ENCODE measurements at regions not wholly inside any gene's neighbourhood (a gene's known extent, or its start where the extent isn't known, plus 50 kb on each side); places are given as distances from the start of the nearest gene placed in this dataset.

- Histone ChIP-seq H3K27ac (ENCODE audit: low read length) (peak overlapping the region; percentile 97), H3K79me2 (ENCODE audit: low read length) (no peaks in the 10 kb centered on the region), H3K27me3 (ENCODE audit: low read length) (no peaks in the 10 kb centered on the region), H3K36me3 (ENCODE audit: insufficient read depth, low read length) (no peaks in the 10 kb centered on the region), H2AFZ (ENCODE audit: low read length) (peak overlapping the region; percentile 16; the same call in 1 of the 2 replicates), H3K4me2 (ENCODE audit: low read depth, low read length, poor library complexity, severe bottlenecking) (peak overlapping the region; percentile 85), H3K4me3 (ENCODE audit: low read length) (peak overlapping the region; percentile 46), H3K9me2 (replicated peaks; ENCODE audit: insufficient read depth, low read length) (no peaks in the 10 kb centered on the region), H3K4me1 (ENCODE audit: low read length) (peaks cover 73% of the 10 kb centered on the region), H4K20me1 (ENCODE audit: insufficient read depth, low read depth, low read length) (no peaks in the 10 kb centered on the region), H3K9me3 (ENCODE audit: low read length) (no peaks in the 10 kb centered on the region), H3K9ac (ENCODE audit: low read length) (peak overlapping the region; percentile 68)
- DNase-seq: peak; percentile 58
These were observed 238.5 kb downstream of the TTLL7 start for GRCh38 chr1:83760226-83761021.

DNA sequence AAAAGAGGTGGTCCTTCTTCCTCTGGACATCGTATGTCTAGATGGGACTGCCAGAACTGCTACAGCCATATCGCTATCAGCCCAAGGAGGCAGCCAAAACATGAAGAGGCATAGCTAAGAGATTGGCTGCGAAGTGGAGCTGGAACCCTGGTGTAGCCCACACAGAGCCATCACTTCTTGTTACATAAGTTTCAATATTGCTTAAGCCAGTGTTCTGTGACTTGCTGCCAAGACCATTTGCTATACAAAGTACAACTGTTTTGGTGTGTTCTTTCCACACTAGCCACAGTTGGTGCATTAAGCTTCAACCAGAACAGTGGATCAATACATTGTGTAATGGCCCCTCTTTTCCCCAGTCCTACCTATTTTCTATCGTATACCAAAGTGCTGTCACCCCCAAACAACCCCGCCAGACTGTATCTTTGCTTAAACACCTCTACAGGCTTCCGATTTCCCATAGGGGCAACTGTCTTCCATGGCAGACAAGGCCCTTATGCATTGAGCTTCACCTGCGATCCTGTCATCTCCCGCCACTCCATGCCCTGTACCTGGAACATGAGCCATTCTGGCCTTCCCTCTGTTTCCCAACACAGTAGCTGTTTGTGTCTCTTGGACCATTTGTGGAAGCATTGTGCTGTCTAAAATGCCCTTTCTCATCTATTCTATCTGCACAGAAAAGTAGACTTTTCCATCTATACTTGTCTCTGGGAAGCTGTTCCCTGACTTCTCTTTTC is 241.8 kb downstream of the TTLL7 start:
- H3K9me3 ChIP-seq (ENCODE audit: low read length): no peaks in the 10 kb centered on the region
- DNase-seq: no peak
- no peak overlapping the region for H3K4me3 ChIP-seq (ENCODE audit: low read length)
- no peak overlapping the region for H3K27ac ChIP-seq (ENCODE audit: low read length)
- no peak overlapping the region for H3K9ac ChIP-seq (ENCODE audit: low read length)
- no peak overlapping the region for H3K4me2 ChIP-seq (ENCODE audit: low read depth, low read length, poor library complexity, severe bottlenecking)
- no peaks in the 10 kb centered on the region for H3K79me2 ChIP-seq (ENCODE audit: low read length)
- no peaks in the 10 kb centered on the region for H3K27me3 ChIP-seq (ENCODE audit: low read length)
- H4K20me1 ChIP-seq (ENCODE audit: insufficient read depth, low read depth, low read length): no peaks in the 10 kb centered on the region
- no peaks in the 10 kb centered on the region for H3K36me3 ChIP-seq (ENCODE audit: insufficient read depth, low read length)
- H2AFZ ChIP-seq (ENCODE audit: low read length): no peak overlapping the region
- H3K4me1 ChIP-seq (ENCODE audit: low read length): peaks cover 45% of the 10 kb centered on the region
- H3K9me2 ChIP-seq (replicated peaks; ENCODE audit: insufficient read depth, low read length): no peaks in the 10 kb centered on the region

DNA sequence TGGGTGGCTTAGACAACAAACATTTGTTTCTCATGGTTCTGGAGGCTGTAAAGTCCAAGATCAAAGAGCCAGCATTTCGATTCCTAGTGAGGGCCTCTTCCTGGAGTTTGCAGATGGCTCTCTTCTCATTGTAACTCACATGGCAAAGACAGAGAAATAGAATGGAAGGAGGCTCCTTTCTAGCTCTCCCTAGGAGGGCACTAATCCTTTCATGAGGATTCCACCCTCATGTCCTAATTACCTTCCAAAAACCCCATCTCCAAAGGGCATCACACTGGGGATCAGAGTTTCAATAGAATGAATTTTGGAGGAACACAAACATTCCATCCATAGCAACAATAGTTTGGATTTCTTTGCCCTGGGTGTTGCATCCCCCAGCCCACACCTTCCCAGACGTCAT is 247.3 kb downstream of the TTLL7 start:
- H3K4me2 ChIP-seq (ENCODE audit: low read depth, low read length, poor library complexity, severe bottlenecking): no peak overlapping the region
- H3K27ac ChIP-seq (ENCODE audit: low read length): no peak overlapping the region
- no peaks in the 10 kb centered on the region for H3K9me3 ChIP-seq (ENCODE audit: low read length)
- no peaks in the 10 kb centered on the region for H3K27me3 ChIP-seq (ENCODE audit: low read length)
- H3K4me3 ChIP-seq (ENCODE audit: low read length): no peak overlapping the region
- no peaks in the 10 kb centered on the region for H3K36me3 ChIP-seq (ENCODE audit: insufficient read depth, low read length)
- no peaks in the 10 kb centered on the region for H3K9me2 ChIP-seq (replicated peaks; ENCODE audit: insufficient read depth, low read length)
- H3K9ac ChIP-seq (ENCODE audit: low read length): no peak overlapping the region
- 0 out of 2 replicates have a peak overlapping the region, but pooled peaks have one; percentile 23 for H2AFZ ChIP-seq (ENCODE audit: low read length)
- no peak for DNase-seq
- no peaks in the 10 kb centered on the region for H4K20me1 ChIP-seq (ENCODE audit: insufficient read depth, low read depth, low read length)
- peaks cover 26% of the 10 kb centered on the region for H3K4me1 ChIP-seq (ENCODE audit: low read length)
- H3K79me2 ChIP-seq (ENCODE audit: low read length): no peaks in the 10 kb centered on the region

DNA sequence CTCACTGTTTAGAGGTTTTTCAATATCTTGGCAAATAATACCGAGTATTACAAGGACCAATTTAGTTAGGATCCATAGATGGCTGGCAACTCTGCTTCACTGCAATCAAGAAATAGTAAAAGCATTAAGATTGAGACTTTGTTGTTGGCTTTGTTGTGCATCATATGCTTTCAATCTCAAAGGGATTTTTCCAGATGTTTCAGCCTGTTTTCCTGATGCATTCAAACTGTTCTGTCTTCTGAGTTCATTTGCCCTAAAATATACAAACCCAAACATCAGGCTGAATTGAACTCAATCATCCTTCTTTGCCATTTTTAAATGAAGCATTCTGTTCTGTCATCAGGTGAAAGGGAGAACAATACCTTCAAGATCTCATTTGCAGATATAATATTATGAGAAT is 248.7 kb downstream of the TTLL7 start:
- H3K9me2 ChIP-seq (replicated peaks; ENCODE audit: insufficient read depth, low read length): no peaks in the 10 kb centered on the region
- H3K4me2 ChIP-seq (ENCODE audit: low read depth, low read length, poor library complexity, severe bottlenecking): no peak overlapping the region
- H3K9me3 ChIP-seq (ENCODE audit: low read length): no peaks in the 10 kb centered on the region
- H3K4me1 ChIP-seq (ENCODE audit: low read length): peaks cover 34% of the 10 kb centered on the region
- H2AFZ ChIP-seq (ENCODE audit: low read length): no peak overlapping the region
- H3K27me3 ChIP-seq (ENCODE audit: low read length): no peaks in the 10 kb centered on the region
- H4K20me1 ChIP-seq (ENCODE audit: insufficient read depth, low read depth, low read length): no peaks in the 10 kb centered on the region
- no peaks in the 10 kb centered on the region for H3K79me2 ChIP-seq (ENCODE audit: low read length)
- no peak overlapping the region for H3K4me3 ChIP-seq (ENCODE audit: low read length)
- no peak overlapping the region for H3K27ac ChIP-seq (ENCODE audit: low read length)
- H3K9ac ChIP-seq (ENCODE audit: low read length): no peak overlapping the region
- H3K36me3 ChIP-seq (ENCODE audit: insufficient read depth, low read length): no peaks in the 10 kb centered on the region
- no peak for DNase-seq

DNA sequence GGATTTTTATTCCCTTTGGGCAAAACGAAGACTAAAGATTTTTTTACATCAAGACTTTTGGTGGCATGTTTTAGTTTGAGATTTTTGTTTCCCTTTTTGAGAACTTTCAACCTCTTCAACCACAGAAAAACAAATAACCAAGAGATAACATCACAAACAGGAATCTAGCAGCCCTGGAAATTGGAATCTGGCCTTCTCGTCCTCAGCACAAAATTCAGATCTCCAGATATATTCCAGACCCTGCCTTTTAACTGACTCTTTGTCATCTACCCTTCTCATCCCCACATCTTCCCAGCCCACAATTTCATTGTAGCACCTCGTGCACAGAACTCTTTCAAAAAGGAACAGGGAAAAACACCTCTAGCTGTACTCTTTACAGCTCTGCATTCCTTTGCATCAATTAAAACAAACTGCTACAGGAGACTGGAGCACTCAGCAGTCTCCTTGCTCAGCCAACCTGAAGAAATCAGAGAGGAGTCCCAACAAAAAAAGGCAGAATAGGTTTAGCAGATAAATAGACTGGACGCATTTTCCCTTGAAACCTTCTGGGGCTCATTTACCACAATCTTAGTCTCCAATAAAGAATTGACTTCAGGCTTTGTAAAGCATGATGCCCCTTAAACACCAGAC is 251.0 kb downstream of the TTLL7 start:
- Histone ChIP-seq H3K4me3 (ENCODE audit: low read length) (no peak overlapping the region), H2AFZ (ENCODE audit: low read length) (0 out of 2 replicates have a peak overlapping the region, but pooled peaks have one; percentile 39), H3K9me2 (replicated peaks; ENCODE audit: insufficient read depth, low read length) (no peaks in the 10 kb centered on the region), H3K9me3 (ENCODE audit: low read length) (no peaks in the 10 kb centered on the region), H3K27ac (ENCODE audit: low read length) (no peak overlapping the region), H3K36me3 (ENCODE audit: insufficient read depth, low read length) (no peaks in the 10 kb centered on the region), H3K27me3 (ENCODE audit: low read length) (no peaks in the 10 kb centered on the region), H3K9ac (ENCODE audit: low read length) (no peak overlapping the region), H3K4me2 (ENCODE audit: low read depth, low read length, poor library complexity, severe bottlenecking) (no peak overlapping the region), H4K20me1 (ENCODE audit: insufficient read depth, low read depth, low read length) (no peaks in the 10 kb centered on the region), H3K79me2 (ENCODE audit: low read length) (no peaks in the 10 kb centered on the region), H3K4me1 (ENCODE audit: low read length) (peaks cover 53% of the 10 kb centered on the region)
- DNase-seq: no peak

- Histone ChIP-seq H2AFZ (ENCODE audit: low read length) (peak overlapping the region; percentile 13), H3K9me3 (ENCODE audit: low read length) (no peaks in the 10 kb centered on the region), H3K9ac (ENCODE audit: low read length) (peak overlapping the region; percentile 32; the same call in 1 of the 2 replicates), H3K4me1 (ENCODE audit: low read length) (peaks cover 68% of the 10 kb centered on the region), H3K27ac (ENCODE audit: low read length) (peak overlapping the region; percentile 84), H3K79me2 (ENCODE audit: low read length) (no peaks in the 10 kb centered on the region), H3K9me2 (replicated peaks; ENCODE audit: insufficient read depth, low read length) (no peaks in the 10 kb centered on the region), H3K4me3 (ENCODE audit: low read length) (peak overlapping the region; percentile 34; the same call in 1 of the 2 replicates), H3K36me3 (ENCODE audit: insufficient read depth, low read length) (no peaks in the 10 kb centered on the region), H4K20me1 (ENCODE audit: insufficient read depth, low read depth, low read length) (no peaks in the 10 kb centered on the region), H3K27me3 (ENCODE audit: low read length) (no peaks in the 10 kb centered on the region), H3K4me2 (ENCODE audit: low read depth, low read length, poor library complexity, severe bottlenecking) (peak overlapping the region; percentile 56)
- peak; percentile 89 for DNase-seq
These were observed 252.7 kb downstream of the TTLL7 start for GRCh38 chr1:83746234-83746633.

DNA sequence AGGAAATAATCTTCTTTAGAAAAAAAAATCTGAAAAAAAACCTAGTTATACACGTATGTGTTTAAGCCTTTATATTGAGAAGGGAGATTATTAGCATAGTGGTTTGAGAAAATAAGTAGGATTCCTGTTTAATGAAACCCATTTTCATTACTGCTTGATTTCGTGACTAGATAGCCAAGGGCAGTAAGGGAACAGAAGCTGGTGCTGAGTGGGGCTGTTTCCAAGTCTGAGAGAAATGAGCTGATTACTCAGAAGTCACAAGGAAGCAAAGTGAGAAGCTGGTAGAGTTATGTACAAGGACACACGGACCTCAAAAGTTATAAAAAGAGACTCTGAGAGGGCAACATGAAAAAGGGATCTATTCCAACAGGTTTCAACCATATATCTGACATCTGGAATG is 256.5 kb downstream of the TTLL7 start:
- no peaks in the 10 kb centered on the region for H3K9me2 ChIP-seq (replicated peaks; ENCODE audit: insufficient read depth, low read length)

GRCh38 chr1:83741770-83742169 is 257.2 kb downstream of the TTLL7 start:
- Histone ChIP-seq H3K4me2 (ENCODE audit: low read depth, low read length, poor library complexity, severe bottlenecking) (no peak overlapping the region), H3K79me2 (ENCODE audit: low read length) (no peaks in the 10 kb centered on the region), H4K20me1 (ENCODE audit: insufficient read depth, low read depth, low read length) (no peaks in the 10 kb centered on the region), H3K9me2 (replicated peaks; ENCODE audit: insufficient read depth, low read length) (no peaks in the 10 kb centered on the region), H3K9me3 (ENCODE audit: low read length) (no peaks in the 10 kb centered on the region), H3K36me3 (ENCODE audit: insufficient read depth, low read length) (no peaks in the 10 kb centered on the region), H3K27ac (ENCODE audit: low read length) (peak overlapping the region; percentile 19; the same call in 1 of the 2 replicates), H3K9ac (ENCODE audit: low read length) (no peak overlapping the region), H3K4me1 (ENCODE audit: low read length) (peaks cover 64% of the 10 kb centered on the region), H3K4me3 (ENCODE audit: low read length) (no peak overlapping the region), H2AFZ (ENCODE audit: low read length) (peak overlapping the region; percentile 87), H3K27me3 (ENCODE audit: low read length) (no peaks in the 10 kb centered on the region)
- no peak for DNase-seq

More for the DNA sequence above, 256.5 kb downstream of the TTLL7 start:
- Histone ChIP-seq H2AFZ (ENCODE audit: low read length) (peak overlapping the region; percentile 87), H3K9ac (ENCODE audit: low read length) (no peak overlapping the region), H3K79me2 (ENCODE audit: low read length) (no peaks in the 10 kb centered on the region), H3K27ac (ENCODE audit: low read length) (no peak overlapping the region), H3K4me2 (ENCODE audit: low read depth, low read length, poor library complexity, severe bottlenecking) (no peak overlapping the region), H3K36me3 (ENCODE audit: insufficient read depth, low read length) (no peaks in the 10 kb centered on the region), H3K4me1 (ENCODE audit: low read length) (peaks cover 70% of the 10 kb centered on the region), H4K20me1 (ENCODE audit: insufficient read depth, low read depth, low read length) (no peaks in the 10 kb centered on the region), H3K27me3 (ENCODE audit: low read length) (no peaks in the 10 kb centered on the region), H3K4me3 (ENCODE audit: low read length) (no peak overlapping the region), H3K9me3 (ENCODE audit: low read length) (no peaks in the 10 kb centered on the region)
- DNase-seq: peak; percentile 39
